ENCODE measurements at regions not wholly inside any gene's neighbourhood (a gene's known extent, or its start where the extent isn't known, plus 50 kb on each side); places are given as distances from the start of the nearest gene placed in this dataset.

- Histone ChIP-seq H3K9me3 (ENCODE audit: low read length) (no peaks in the 10 kb centered on the region), H4K20me1 (ENCODE audit: insufficient read depth) (no peaks in the 10 kb centered on the region), H2AFZ (ENCODE audit: low read depth, low read length) (no peak overlapping the region), H3K79me2 (replicated peaks; ENCODE audit: insufficient read depth, low read length) (no peaks in the 10 kb centered on the region), H3K36me3 (ENCODE audit: insufficient read depth, low read length) (no peaks in the 10 kb centered on the region), H3K9me2 (ENCODE audit: insufficient read depth, low read length) (no peaks in the 10 kb centered on the region), H3K27me3 (ENCODE audit: insufficient read depth, low read depth, low read length) (peaks cover 14% of the 10 kb centered on the region), H3K27ac (ENCODE audit: low read length) (no peak overlapping the region), H3K4me2 (ENCODE audit: low read length) (no peak overlapping the region), H3K4me3 (ENCODE audit: low read length) (no peak overlapping the region), H3K9ac (ENCODE audit: low read length) (no peak overlapping the region), H3F3A (ENCODE audit: insufficient read depth, low read length, poor library complexity, severe bottlenecking) (no peaks in the 10 kb centered on the region)
- TF ChIP-seq CTCF (IDR thresholded peaks at IDR 0.05; ENCODE audit: poor library complexity, severe bottlenecking) (no peak), EP300 (conservative IDR thresholded peaks at IDR 0.05; ENCODE audit: poor library complexity, severe bottlenecking) (no peak), TAF1 (IDR thresholded peaks at IDR 0.05; ENCODE audit: low read depth) (no peak), SMC3 (conservative IDR thresholded peaks at IDR 0.05; ENCODE audit: poor library complexity) (no peak), MXI1 (conservative IDR thresholded peaks at IDR 0.05; ENCODE audit: poor library complexity, severe bottlenecking) (no peak), EZH2 (IDR thresholded peaks at IDR 0.05; ENCODE audit: borderline replicate concordance, insufficient read depth, low read length, poor library complexity, severe bottlenecking) (no peak), REST (IDR thresholded peaks at IDR 0.05; ENCODE audit: borderline replicate concordance) (no peak), POLR2AphosphoS5 (IDR thresholded peaks at IDR 0.05) (no peak), RAD21 (conservative IDR thresholded peaks at IDR 0.05) (no peak)
Measured at GRCh38 chr20:26214991-26215390, 518.3 kb upstream of the ZNF337 start.

DNA sequence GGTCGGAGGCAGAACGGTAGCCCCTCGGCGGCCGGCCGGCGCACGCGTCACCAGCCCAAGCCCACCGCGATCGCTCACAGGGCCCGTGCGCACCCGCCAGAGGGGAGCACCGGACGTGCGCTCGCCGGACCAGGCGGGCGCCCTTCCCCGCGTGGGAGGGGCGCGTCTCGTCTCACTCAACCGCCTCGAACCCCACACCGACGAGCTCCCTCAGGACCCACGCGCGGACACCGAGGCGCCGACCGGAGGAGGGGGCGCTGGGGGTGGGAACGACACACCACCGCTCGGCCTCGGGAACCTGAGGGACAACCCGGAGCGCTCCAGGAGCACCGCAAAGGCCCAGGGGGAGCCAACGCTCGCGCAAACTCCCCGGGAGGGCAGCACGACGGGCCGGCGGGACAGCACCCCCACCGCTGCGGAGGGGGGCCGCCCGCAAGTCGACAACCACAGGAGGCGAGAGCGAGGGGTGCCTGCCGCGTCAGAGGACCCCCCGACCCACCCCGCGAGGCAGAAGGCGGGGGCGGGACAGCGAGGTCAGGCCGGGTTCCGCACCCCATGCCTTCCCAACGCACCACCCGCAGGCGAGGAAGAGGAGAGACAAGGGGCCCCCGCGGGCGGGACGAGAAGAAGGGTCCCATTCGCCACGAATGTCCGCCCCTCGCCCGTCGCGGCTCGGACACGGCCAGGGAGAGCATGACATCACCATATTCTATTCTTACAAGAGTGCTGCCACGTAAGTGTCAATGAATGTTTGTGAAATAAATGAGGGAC is 512.7 kb upstream of the ZNF337 start:
- Histone ChIP-seq H3K27ac (ENCODE audit: low read length) (no peak overlapping the region), H3F3A (ENCODE audit: insufficient read depth, low read length, poor library complexity, severe bottlenecking) (no peaks in the 10 kb centered on the region), H2AFZ (ENCODE audit: low read depth, low read length) (no peak overlapping the region), H3K9me2 (ENCODE audit: insufficient read depth, low read length) (no peaks in the 10 kb centered on the region), H3K9me3 (ENCODE audit: low read length) (peaks cover 5% of the 10 kb centered on the region), H3K79me2 (replicated peaks; ENCODE audit: insufficient read depth, low read length) (no peaks in the 10 kb centered on the region), H3K9ac (ENCODE audit: low read length) (no peak overlapping the region), H3K4me3 (ENCODE audit: low read length) (peak overlapping the region; percentile 73), H3K36me3 (ENCODE audit: insufficient read depth, low read length) (no peaks in the 10 kb centered on the region), H3K27me3 (ENCODE audit: insufficient read depth, low read depth, low read length) (peaks cover 56% of the 10 kb centered on the region), H3K4me2 (ENCODE audit: low read length) (no peak overlapping the region), H4K20me1 (ENCODE audit: insufficient read depth) (no peaks in the 10 kb centered on the region)
- no peak for TF ChIP-seq EZH2 (IDR thresholded peaks at IDR 0.05; ENCODE audit: borderline replicate concordance, insufficient read depth, low read length, poor library complexity, severe bottlenecking)
- TF ChIP-seq MXI1 (conservative IDR thresholded peaks at IDR 0.05; ENCODE audit: poor library complexity, severe bottlenecking): no peak
- TF ChIP-seq RAD21 (conservative IDR thresholded peaks at IDR 0.05): no peak
- no peak for TF ChIP-seq POLR2AphosphoS5 (IDR thresholded peaks at IDR 0.05)
- no peak for TF ChIP-seq EP300 (conservative IDR thresholded peaks at IDR 0.05; ENCODE audit: poor library complexity, severe bottlenecking)
- no peak for TF ChIP-seq TAF1 (IDR thresholded peaks at IDR 0.05; ENCODE audit: low read depth)
- TF ChIP-seq REST (IDR thresholded peaks at IDR 0.05; ENCODE audit: borderline replicate concordance): no peak
